Thyroid gland (tissue), 4 donors: ENCODE measurements at regions not wholly inside any gene's neighbourhood (a gene's known extent, or its start where the extent isn't known, plus 50 kb on each side); places are given as distances from the start of the nearest gene placed in this dataset.

Experiments used
- POLR2A ChIP-seq, 2 donors: fragments of 450-650 bp; IDR thresholded peaks; one replicate each; pipeline ENCODE4 v1.6.1; 2017; ENCODE audit warnings: antibody characterized with exemption in 2 of 2, mild to moderate bottlenecking in 2 of 2, moderate library complexity in 1 of 2
- TF ChIP-seq, protein P1 (sequence below), 6 experiments: fragments of 200-600 bp in 3 of 6; fragments of 450-650 bp in 3 of 6; sonication (generic) in 3 of 6; IDR thresholded peaks; one replicate each; pipeline ENCODE4 v1.5.1; 2016 to 2019; ENCODE audit warnings: antibody characterized with exemption in 6 of 6, mild to moderate bottlenecking in 2 of 6, inconsistent platforms in 1 of 6, moderate library complexity in 1 of 6

DNA sequence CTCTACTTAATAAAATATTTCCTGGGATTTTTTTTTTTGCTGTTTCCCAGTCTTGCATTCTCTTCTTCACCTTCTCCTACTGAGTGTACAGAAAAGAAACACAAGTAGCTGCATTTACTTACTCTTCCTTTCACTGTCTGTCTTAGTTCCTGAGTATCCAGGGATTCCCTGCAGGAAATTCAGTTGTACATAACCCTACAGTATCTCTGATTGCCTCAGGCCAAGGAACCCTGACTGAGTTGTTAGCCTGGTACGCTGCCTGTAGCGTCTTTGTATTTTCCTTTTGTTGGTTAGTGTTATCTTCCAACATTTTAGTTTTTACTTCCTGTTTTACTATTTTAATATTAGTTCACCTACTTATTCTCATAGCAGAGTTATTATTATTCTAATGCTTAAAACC lies 142.5 kb upstream of the ROBO1 start:
- TF ChIP-seq, protein P1, sequence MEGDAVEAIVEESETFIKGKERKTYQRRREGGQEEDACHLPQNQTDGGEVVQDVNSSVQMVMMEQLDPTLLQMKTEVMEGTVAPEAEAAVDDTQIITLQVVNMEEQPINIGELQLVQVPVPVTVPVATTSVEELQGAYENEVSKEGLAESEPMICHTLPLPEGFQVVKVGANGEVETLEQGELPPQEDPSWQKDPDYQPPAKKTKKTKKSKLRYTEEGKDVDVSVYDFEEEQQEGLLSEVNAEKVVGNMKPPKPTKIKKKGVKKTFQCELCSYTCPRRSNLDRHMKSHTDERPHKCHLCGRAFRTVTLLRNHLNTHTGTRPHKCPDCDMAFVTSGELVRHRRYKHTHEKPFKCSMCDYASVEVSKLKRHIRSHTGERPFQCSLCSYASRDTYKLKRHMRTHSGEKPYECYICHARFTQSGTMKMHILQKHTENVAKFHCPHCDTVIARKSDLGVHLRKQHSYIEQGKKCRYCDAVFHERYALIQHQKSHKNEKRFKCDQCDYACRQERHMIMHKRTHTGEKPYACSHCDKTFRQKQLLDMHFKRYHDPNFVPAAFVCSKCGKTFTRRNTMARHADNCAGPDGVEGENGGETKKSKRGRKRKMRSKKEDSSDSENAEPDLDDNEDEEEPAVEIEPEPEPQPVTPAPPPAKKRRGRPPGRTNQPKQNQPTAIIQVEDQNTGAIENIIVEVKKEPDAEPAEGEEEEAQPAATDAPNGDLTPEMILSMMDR (IDR thresholded peaks at IDR 0.05): no peak
- no peak for TF ChIP-seq POLR2A (IDR thresholded peaks at IDR 0.05)
